BLaER1 (cell line): ENCODE measurements at regions not wholly inside any gene's neighbourhood (a gene's known extent, or its start where the extent isn't known, plus 50 kb on each side); places are given as distances from the start of the nearest gene placed in this dataset.

Source experiments
- H3K27ac ChIP-seq: shearing (Covaris generic); formaldehyde crosslinking; 2 replicates; pipeline ENCODE4 v1.8.1; 2022
- H3K27me3 ChIP-seq: shearing (Covaris generic); formaldehyde crosslinking; 2 replicates; pipeline ENCODE4 v1.8.1; 2022
- H3K36me3 ChIP-seq: shearing (Covaris generic); formaldehyde crosslinking; 2 replicates; pipeline ENCODE4 v1.8.1; 2022
- H3K4me1 ChIP-seq: shearing (Covaris generic); formaldehyde crosslinking; 2 replicates; pipeline ENCODE4 v1.8.1; 2022
- H3K4me2 ChIP-seq: shearing (Covaris generic); formaldehyde crosslinking; 2 replicates; pipeline ENCODE4 v1.8.1; 2022
- H3K4me3 ChIP-seq: shearing (Covaris generic); formaldehyde crosslinking; 2 replicates; pipeline ENCODE4 v1.8.1; 2022
- H3K9ac ChIP-seq: shearing (Covaris generic); formaldehyde crosslinking; 2 replicates; pipeline ENCODE4 v1.8.1; 2022
- H3K9me3 ChIP-seq: shearing (Covaris generic); formaldehyde crosslinking; 2 replicates; pipeline ENCODE4 v1.8.1; 2022
- H4K20me1 ChIP-seq: shearing (Covaris generic); formaldehyde crosslinking; 2 replicates; pipeline ENCODE4 v1.8.1; 2022
- Cebpa-rat ChIP-seq: shearing (Covaris generic); IDR thresholded peaks from 2 replicates; pipeline ENCODE4 v1.8.1; 2022

DNA sequence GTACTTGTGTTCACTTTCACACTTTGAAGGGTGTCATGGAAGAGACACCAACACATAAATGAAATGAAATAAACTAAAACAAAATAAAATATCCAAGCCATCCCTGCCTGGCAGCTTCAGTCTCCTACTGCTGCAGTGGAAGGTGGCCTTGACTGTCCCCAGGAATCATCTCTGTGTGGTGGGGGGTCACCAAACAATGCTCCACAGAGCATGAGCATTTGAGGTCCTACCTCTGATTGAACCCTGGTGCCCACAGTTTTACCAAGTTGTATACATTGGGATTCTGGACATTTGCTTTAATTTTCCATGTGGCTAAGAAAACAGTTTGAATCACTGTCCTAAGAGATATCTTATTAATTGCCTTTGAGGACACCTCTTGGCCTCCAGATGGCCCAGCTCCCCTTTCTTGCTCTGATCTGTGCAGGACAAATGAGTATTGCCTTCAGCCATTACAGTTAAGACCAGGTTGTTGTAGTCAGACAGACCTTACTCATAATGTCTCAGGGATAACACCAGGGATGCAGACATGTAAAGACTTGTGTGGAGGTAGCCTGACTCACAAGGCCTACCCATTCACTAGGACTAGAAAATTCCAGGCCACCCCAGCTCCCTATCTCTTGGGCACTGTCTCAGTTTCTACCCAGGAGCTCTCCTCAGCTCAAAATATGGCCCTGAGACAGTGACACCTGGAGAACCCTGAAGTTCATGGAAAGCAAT lies 195.0 kb downstream of the MYCN start:
- no peak overlapping the region for H3K4me2 ChIP-seq
- H3K27me3 ChIP-seq = no peaks in the 10 kb centered on the region
- no peak overlapping the region for H3K27ac ChIP-seq

DNA sequence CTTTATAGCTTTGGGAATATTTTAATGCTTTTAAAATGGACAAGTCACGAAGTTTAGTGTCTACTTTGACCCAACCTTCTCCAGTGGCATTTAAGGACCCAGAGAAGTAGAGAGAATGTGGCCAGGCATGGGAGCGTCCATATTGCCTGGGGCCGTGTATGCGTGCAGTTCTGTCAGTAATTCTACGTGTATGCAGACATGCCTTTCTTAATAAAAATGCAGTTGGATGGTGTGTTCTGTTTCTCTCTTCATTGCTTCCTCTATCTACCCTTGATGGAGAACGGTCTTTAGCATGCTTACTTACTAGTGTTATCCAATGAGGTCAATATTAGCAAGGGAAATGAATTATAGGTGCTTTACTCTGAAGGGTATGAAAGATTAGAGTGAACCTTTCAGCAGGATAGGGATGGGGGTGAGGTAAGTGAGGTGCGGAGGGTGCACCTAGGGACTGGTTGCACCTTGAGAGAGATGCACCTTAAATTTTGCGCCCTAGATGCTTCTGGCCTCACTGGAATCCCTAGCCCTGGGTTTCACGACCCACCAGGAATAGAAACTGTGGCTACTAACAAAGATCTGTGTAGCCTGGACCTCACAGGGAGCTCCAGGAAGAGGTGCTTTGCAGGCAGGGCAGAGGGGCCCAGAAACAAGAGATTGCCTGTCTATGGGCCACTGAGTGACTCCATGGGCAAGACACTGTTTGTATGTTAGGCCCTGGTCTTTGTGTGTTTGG lies 194.3 kb downstream of the MYCN start:
- no peak overlapping the region for H3K9ac ChIP-seq
- no peaks in the 10 kb centered on the region for H3K27me3 ChIP-seq
- no peak overlapping the region for H3K4me3 ChIP-seq
- no peaks in the 10 kb centered on the region for H3K4me1 ChIP-seq
- H3K27ac ChIP-seq = no peak overlapping the region
- H3K36me3 ChIP-seq = no peaks in the 10 kb centered on the region
- TF ChIP-seq Cebpa-rat = no peak
- peaks cover 6% of the 10 kb centered on the region; the same call in 1 of the 2 replicates for H3K9me3 ChIP-seq
- H4K20me1 ChIP-seq = no peaks in the 10 kb centered on the region
- no peak overlapping the region for H3K4me2 ChIP-seq

More for the DNA sequence above, 195.0 kb downstream of the MYCN start:
- peaks cover 6% of the 10 kb centered on the region; the same call in 1 of the 2 replicates for H3K9me3 ChIP-seq
- no peaks in the 10 kb centered on the region for H3K36me3 ChIP-seq
- H3K4me3 ChIP-seq = no peak overlapping the region
- no peaks in the 10 kb centered on the region for H4K20me1 ChIP-seq
- no peak for TF ChIP-seq Cebpa-rat
- no peaks in the 10 kb centered on the region for H3K4me1 ChIP-seq
- H3K9ac ChIP-seq = no peak overlapping the region

DNA sequence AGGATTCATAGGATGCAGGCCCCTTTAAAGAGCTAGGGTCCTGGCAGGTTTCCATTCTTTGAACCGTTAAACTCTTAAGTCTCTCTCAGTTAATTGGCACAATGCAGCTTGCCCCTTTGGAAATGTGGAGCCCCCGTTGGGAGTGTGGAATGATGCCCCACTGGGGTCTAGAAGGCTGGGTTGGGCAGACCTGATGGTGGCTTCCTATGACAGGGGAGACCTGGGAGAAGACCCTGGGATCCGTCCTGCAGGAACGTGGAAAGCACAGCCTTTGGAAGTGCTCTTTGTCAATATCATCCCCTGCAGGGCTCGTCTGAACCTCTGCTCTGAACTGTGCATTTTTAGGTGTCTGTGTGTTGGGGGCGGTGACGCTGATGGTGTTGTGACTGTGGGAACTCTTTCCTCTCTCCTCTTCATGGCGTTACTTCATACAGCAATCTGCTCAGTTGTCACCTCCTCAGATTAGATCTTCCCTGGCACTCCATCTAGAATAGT lies 190.6 kb downstream of the MYCN start:
- H3K27ac ChIP-seq = no peak overlapping the region
- no peak overlapping the region for H3K4me3 ChIP-seq
- H3K27me3 ChIP-seq = no peaks in the 10 kb centered on the region
- no peaks in the 10 kb centered on the region for H3K4me1 ChIP-seq
- no peaks in the 10 kb centered on the region for H4K20me1 ChIP-seq
- TF ChIP-seq Cebpa-rat = no peak
- no peaks in the 10 kb centered on the region for H3K9me3 ChIP-seq
- no peaks in the 10 kb centered on the region for H3K36me3 ChIP-seq
- no peak overlapping the region for H3K9ac ChIP-seq
- H3K4me2 ChIP-seq = no peak overlapping the region

DNA sequence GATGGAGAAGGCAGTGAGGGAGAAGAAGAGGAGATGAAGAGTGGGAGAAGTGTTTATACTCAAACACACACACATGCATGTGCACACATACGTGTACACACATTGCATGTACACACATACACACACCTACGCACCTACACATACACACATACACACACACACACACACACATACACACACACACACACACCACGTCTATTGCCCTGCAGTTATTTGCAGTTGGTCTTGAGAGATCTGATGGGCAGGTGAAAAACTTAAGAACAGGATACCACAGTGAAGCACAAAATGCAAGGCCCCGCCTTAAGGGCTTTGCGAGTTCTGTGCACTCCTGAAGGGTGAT lies 190.2 kb downstream of the MYCN start:
- Histone ChIP-seq H3K36me3 (no peaks in the 10 kb centered on the region), H3K27me3 (no peaks in the 10 kb centered on the region), H3K4me2 (no peak overlapping the region)

DNA sequence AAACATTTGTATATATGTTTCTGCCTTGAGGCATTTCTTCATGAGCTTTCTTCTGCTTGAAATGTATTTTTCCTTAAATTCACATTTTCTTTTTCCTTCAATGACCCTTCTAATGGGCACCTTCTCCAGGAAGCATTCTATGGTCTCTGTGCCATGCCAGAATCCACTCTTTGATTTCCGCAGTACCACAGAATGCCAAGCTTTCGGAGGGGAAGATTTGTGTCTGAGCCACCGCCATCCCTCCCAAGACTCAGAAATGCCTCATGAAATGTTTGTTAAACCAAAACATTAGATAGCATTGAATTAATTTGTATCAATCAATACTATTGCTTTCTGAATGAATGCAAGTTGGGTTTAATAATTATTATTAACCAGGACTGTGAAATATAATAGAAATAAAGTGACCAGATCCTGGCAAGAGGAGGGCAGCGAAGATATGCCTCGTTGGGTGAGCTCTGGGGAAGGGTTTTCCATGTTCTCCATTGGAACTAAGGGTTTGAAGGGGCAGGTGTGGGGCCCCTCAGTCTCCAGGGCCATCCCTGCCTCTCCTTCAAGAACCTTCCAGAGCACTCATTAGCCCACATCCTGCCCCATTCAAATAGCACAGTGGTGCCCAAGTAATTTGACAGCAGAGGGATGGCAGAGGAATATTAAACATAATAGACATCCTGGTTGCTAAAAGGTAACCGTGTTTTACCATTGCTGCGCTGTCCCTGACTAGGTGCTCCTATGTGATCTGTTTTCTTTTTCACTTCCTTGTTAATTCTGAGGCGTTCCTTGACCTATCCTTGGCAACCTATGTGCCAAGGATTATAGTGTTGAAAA lies 189.6 kb downstream of the MYCN start:
- no peak for TF ChIP-seq Cebpa-rat
- Histone ChIP-seq H3K27me3 (no peaks in the 10 kb centered on the region), H3K9ac (no peak overlapping the region), H3K4me3 (no peak overlapping the region), H3K4me1 (no peaks in the 10 kb centered on the region), H4K20me1 (no peaks in the 10 kb centered on the region), H3K4me2 (no peak overlapping the region), H3K36me3 (no peaks in the 10 kb centered on the region), H3K27ac (no peak overlapping the region), H3K9me3 (no peaks in the 10 kb centered on the region)

More for the DNA sequence above, 190.2 kb downstream of the MYCN start:
- Histone ChIP-seq H3K4me3 (no peak overlapping the region), H3K9me3 (no peaks in the 10 kb centered on the region), H4K20me1 (no peaks in the 10 kb centered on the region), H3K4me1 (no peaks in the 10 kb centered on the region), H3K27ac (no peak overlapping the region), H3K9ac (no peak overlapping the region)
- TF ChIP-seq Cebpa-rat = no peak

DNA sequence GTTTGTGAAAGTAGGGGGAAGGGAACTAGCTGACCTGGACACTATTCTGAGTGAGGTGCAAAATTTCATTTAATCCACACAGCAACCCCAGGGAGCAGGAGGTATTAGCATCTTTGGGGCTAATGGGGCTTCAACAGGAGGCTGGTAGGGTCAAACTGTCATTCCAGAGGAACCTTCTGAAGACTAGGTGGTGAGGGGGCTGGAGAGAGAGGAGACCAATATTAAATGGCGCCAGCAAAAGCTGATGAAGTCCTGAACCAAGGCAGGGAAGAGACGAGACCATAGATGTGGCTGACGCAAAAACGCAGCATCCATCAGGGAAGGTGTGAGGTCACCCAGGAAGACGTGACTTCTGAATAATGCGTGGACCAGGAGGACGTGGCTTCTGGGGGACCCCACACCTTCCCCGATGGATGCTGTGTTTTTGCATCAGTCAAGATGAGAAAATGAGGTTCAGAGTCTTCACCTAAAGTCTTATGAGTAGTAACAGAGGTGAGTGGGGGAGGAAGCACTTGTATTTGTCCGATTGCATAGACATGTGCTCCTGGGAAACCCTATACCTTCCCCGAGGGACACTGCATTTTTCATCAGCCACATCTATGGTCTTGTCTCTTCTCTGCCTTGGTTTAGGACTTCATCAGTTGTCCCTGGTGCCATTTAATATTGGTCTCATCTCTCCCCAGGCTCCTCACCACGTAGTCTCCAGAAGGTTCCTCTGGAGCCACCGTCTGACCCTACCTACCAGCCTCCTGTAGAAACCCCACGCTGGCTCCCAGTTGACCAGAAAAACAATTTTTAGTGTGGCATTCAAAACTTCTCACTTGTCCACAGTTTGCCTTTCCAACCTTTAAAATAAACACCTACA lies 188.6 kb downstream of the MYCN start:
- Histone ChIP-seq H3K4me1 (no peaks in the 10 kb centered on the region), H3K27ac (no peak overlapping the region), H3K4me3 (no peak overlapping the region), H3K4me2 (no peak overlapping the region), H3K27me3 (no peaks in the 10 kb centered on the region), H3K9ac (no peak overlapping the region), H3K36me3 (no peaks in the 10 kb centered on the region), H3K9me3 (no peaks in the 10 kb centered on the region), H4K20me1 (no peaks in the 10 kb centered on the region)
- TF ChIP-seq Cebpa-rat = no peak

DNA sequence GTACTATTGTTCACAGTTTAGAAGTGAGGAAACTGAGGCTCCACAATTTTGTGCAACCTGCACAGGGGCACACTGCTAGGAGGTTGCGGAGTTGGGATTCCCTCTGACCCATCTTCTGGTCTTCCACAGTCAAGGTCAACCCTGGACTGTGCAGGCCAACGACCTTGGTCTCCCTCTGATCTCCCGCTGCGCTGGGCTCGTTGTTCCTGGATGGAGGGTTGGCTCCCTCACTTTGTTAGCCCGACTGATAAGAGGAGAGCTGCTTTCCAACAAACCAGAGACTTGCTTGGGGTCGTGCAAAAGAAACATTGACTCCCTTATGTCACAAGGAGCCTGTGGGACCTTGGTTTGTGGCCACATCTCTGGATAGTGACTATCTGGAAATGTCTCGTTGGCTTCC lies 187.6 kb downstream of the MYCN start:
- no peaks in the 10 kb centered on the region for H3K27me3 ChIP-seq
- H3K9ac ChIP-seq = no peak overlapping the region
- peaks cover 7% of the 10 kb centered on the region; the same call in 1 of the 2 replicates for H3K4me1 ChIP-seq
- H3K27ac ChIP-seq = no peak overlapping the region
- no peak for TF ChIP-seq Cebpa-rat
- no peaks in the 10 kb centered on the region for H3K36me3 ChIP-seq
- H3K4me2 ChIP-seq = no peak overlapping the region
- no peak overlapping the region for H3K4me3 ChIP-seq
- H4K20me1 ChIP-seq = no peaks in the 10 kb centered on the region
- no peaks in the 10 kb centered on the region for H3K9me3 ChIP-seq

DNA sequence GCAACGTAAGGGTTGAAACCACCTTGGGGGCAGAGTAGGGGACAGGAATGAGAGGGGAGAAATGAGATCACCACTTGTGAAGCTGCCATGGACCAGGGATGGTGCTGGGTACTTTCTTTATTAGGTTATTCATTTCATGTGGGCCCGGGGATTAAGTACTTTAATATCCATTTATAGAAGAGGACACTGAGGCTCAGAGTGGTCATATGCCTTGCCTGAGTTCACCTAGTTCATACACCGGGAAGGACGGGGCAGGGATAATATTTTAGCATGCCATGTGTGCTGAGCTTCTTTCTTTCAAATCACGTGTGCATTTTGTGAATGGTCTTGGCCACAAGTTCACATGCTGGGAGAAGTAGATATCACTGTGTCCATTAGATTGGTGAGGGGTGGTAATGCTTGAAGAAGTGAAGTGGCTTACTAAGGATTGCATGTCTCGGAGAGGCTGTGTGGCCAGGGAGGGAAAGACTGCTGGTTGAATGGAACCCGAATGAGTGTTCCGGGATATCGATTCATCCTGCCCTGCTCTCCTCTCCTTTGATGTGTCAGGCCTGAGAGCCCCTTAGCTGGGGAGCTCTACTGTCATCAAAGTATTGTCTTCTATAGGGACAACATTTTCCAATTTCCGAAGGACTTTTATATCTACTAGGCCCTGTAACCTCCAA lies 187.1 kb downstream of the MYCN start:
- Histone ChIP-seq H3K9me3 (no peaks in the 10 kb centered on the region), H3K27me3 (no peaks in the 10 kb centered on the region), H3K4me3 (no peak overlapping the region), H3K27ac (no peak overlapping the region), H3K4me2 (no peak overlapping the region), H3K9ac (no peak overlapping the region), H3K36me3 (no peaks in the 10 kb centered on the region), H3K4me1 (peaks cover 7% of the 10 kb centered on the region; the same call in 1 of the 2 replicates), H4K20me1 (no peaks in the 10 kb centered on the region)
- TF ChIP-seq Cebpa-rat = no peak
